ENCODE measurements at regions not wholly inside any gene's neighbourhood (a gene's known extent, or its start where the extent isn't known, plus 50 kb on each side); places are given as distances from the start of the nearest gene placed in this dataset.

DNA sequence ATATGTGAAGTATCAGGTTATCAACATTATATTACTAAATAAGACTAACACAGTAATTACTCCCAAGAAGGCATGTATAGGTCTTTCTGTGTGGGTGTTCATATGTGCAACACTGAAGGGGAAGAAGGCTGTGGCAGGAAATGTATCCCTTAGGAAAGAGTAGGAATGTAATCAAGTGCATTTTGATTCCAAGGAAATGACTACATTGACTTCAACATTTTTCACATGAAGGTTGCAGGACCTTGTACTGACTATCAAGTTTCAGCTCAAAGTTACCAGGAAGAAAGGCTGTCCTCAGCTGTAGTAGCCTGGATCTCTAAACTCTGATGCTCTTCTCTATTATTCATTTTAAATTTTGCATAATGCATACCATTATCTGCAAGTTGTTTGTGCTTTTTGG is 680.8 kb downstream of the NYAP2 start:
- no peaks in the 10 kb centered on the region for H3K4me1 Mint-ChIP-seq (ENCODE audit: unreplicated experiment)
- no peak for DNase-seq (ENCODE audit: low spot score)
- H3K27ac Mint-ChIP-seq (ENCODE audit: unreplicated experiment): no peak overlapping the region
- no peaks in the 10 kb centered on the region for H3K36me3 Mint-ChIP-seq (ENCODE audit: low read depth, unreplicated experiment)
- no peaks in the 10 kb centered on the region for H3K9me3 Mint-ChIP-seq (ENCODE audit: unreplicated experiment)
- TF ChIP-seq, protein P1, sequence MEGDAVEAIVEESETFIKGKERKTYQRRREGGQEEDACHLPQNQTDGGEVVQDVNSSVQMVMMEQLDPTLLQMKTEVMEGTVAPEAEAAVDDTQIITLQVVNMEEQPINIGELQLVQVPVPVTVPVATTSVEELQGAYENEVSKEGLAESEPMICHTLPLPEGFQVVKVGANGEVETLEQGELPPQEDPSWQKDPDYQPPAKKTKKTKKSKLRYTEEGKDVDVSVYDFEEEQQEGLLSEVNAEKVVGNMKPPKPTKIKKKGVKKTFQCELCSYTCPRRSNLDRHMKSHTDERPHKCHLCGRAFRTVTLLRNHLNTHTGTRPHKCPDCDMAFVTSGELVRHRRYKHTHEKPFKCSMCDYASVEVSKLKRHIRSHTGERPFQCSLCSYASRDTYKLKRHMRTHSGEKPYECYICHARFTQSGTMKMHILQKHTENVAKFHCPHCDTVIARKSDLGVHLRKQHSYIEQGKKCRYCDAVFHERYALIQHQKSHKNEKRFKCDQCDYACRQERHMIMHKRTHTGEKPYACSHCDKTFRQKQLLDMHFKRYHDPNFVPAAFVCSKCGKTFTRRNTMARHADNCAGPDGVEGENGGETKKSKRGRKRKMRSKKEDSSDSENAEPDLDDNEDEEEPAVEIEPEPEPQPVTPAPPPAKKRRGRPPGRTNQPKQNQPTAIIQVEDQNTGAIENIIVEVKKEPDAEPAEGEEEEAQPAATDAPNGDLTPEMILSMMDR (IDR thresholded peaks at IDR 0.05; ENCODE audit: unreplicated experiment): no peak
- no peak overlapping the region for H3K4me3 Mint-ChIP-seq (ENCODE audit: unreplicated experiment)
- H3K27me3 Mint-ChIP-seq (ENCODE audit: unreplicated experiment): no peaks in the 10 kb centered on the region

DNA sequence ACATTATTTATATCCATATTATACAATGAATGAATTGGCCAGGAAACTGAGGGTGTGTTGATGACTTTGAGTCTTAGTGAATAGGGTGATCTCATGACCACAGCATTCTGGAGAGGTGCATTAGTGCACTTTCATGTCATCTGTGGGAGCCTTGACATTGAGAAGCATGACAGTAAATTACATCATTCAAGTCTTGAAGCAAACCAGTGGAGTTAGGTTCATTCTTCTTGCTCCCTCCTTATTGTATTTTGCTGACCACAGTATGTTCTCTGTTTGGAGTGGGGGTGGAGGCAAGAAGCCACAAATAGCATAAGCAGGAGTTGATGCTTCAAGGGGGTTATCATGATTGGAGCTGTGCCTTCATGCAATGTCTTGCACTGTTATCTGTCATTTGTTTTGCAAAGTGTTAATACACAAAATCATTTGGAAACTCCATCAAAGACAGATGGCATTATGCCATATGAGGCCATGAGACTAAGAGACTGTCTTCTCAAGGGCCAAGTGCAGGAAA is 680.2 kb downstream of the NYAP2 start:
- no peak for DNase-seq (ENCODE audit: low spot score)
- no peaks in the 10 kb centered on the region for H3K9me3 Mint-ChIP-seq (ENCODE audit: unreplicated experiment)
- no peaks in the 10 kb centered on the region for H3K36me3 Mint-ChIP-seq (ENCODE audit: low read depth, unreplicated experiment)
- H3K27ac Mint-ChIP-seq (ENCODE audit: unreplicated experiment): no peak overlapping the region
- H3K4me3 Mint-ChIP-seq (ENCODE audit: unreplicated experiment): no peak overlapping the region
- no peaks in the 10 kb centered on the region for H3K27me3 Mint-ChIP-seq (ENCODE audit: unreplicated experiment)
- no peaks in the 10 kb centered on the region for H3K4me1 Mint-ChIP-seq (ENCODE audit: unreplicated experiment)
- TF ChIP-seq, protein P1 (IDR thresholded peaks at IDR 0.05; ENCODE audit: unreplicated experiment): no peak

DNA sequence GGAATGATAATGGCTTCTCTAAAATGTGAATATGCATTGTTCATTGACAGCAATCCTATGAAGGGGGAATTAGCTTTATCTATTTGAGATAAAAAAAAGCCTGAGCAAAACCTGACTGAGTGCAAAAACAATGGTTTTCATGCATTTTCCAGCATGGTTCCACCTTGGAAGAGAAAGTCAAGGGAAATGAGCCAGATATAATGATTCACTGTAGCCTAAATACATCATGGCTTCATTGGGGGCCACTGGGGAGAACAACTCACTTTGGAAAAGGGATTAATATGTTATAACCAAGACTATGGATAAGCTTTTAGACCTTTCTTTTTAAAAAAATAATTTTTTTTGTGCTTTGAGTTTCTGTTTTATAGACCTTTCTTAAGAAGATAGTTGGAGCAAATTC is 679.7 kb downstream of the NYAP2 start:
- no peaks in the 10 kb centered on the region for H3K9me3 Mint-ChIP-seq (ENCODE audit: unreplicated experiment)
- H3K4me3 Mint-ChIP-seq (ENCODE audit: unreplicated experiment): no peak overlapping the region
- no peaks in the 10 kb centered on the region for H3K4me1 Mint-ChIP-seq (ENCODE audit: unreplicated experiment)
- no peak overlapping the region for H3K27ac Mint-ChIP-seq (ENCODE audit: unreplicated experiment)
- TF ChIP-seq, protein P1 (IDR thresholded peaks at IDR 0.05; ENCODE audit: unreplicated experiment): no peak
- DNase-seq (ENCODE audit: low spot score): no peak
- no peaks in the 10 kb centered on the region for H3K27me3 Mint-ChIP-seq (ENCODE audit: unreplicated experiment)
- H3K36me3 Mint-ChIP-seq (ENCODE audit: low read depth, unreplicated experiment): no peaks in the 10 kb centered on the region

DNA sequence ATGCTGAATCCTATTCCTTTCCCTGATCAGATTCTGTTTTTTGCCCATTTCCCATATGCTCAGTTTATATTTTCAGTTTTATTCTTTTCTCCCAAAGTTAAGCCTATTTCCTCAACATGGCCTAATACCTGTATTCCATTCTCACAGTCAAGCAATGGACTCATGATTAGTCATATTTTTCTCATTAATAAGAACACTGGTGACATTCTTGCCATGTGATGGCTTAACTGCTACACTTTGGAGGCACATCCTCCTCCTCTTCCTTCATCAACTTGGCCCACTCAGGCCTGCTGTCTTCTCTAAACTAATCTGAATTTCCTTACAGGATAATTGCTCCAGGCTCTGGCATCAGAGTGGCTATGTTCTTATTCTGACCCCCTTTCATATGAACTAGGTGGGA is 679.2 kb downstream of the NYAP2 start:
- Mint-ChIP-seq H3K4me1 (ENCODE audit: unreplicated experiment) (no peaks in the 10 kb centered on the region), H3K9me3 (ENCODE audit: unreplicated experiment) (no peaks in the 10 kb centered on the region), H3K36me3 (ENCODE audit: low read depth, unreplicated experiment) (no peaks in the 10 kb centered on the region), H3K27ac (ENCODE audit: unreplicated experiment) (no peak overlapping the region), H3K4me3 (ENCODE audit: unreplicated experiment) (no peak overlapping the region), H3K27me3 (ENCODE audit: unreplicated experiment) (no peaks in the 10 kb centered on the region)
- TF ChIP-seq, protein P1 (IDR thresholded peaks at IDR 0.05; ENCODE audit: unreplicated experiment): no peak
- no peak for DNase-seq (ENCODE audit: low spot score)

DNA sequence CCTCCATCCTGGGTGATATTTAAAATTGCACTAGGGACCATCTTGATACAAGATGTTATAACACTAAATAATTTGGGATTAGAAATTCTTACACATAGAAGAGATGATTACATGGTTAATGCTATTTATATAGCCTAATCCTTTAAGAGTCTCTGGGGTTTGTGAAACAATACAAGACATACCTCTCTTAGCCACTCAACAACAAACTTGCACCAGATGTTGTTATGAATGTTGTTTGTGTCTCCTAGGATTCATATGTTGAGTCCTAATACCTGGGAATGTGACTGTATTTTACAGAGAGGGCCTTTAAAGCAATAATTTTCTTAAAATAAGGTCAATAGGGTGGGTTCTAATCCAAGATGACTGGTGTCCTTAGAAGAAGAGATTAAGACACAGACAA is 678.3 kb downstream of the NYAP2 start:
- Mint-ChIP-seq H3K36me3 (ENCODE audit: low read depth, unreplicated experiment) (no peaks in the 10 kb centered on the region), H3K27ac (ENCODE audit: unreplicated experiment) (no peak overlapping the region), H3K9me3 (ENCODE audit: unreplicated experiment) (no peaks in the 10 kb centered on the region), H3K4me3 (ENCODE audit: unreplicated experiment) (no peak overlapping the region), H3K4me1 (ENCODE audit: unreplicated experiment) (no peaks in the 10 kb centered on the region), H3K27me3 (ENCODE audit: unreplicated experiment) (no peaks in the 10 kb centered on the region)
- DNase-seq (ENCODE audit: low spot score): no peak
- TF ChIP-seq, protein P1 (IDR thresholded peaks at IDR 0.05; ENCODE audit: unreplicated experiment): no peak

Measured in endothelial cell (in vitro differentiated cells).